H1 (cell line): ENCODE measurements at regions not wholly inside any gene's neighbourhood (a gene's known extent, or its start where the extent isn't known, plus 50 kb on each side); places are given as distances from the start of the nearest gene placed in this dataset.

Source experiments
- CTCF ChIA-PET: fragments of 300-600 bp; sonication (Branson Sonifier 250); formaldehyde crosslinking; loops from one replicate; lab custom pipeline; 2021; ENCODE audit not compliant: partially characterized antibody; lab: Charles Lee
- POLR2A ChIA-PET: fragments of 300-600 bp; sonication (Branson Sonifier 250); formaldehyde crosslinking; loops from one replicate; lab custom pipeline; 2021; ENCODE audit warnings: inconsistent platforms; ENCODE audit not compliant: partially characterized antibody; lab: Charles Lee
- DNase-seq, 2 experiments: peaks; one replicate each; pipeline versions ENCODE4 v3.0.0 to v3.0.0-alpha.2; 2010 to 2022; ENCODE audit warnings: low spot score in 2 of 2, low read depth in 1 of 2, mixed read lengths in 1 of 2
- FAIRE-seq: peaks from 2 replicates; lab custom pipeline; 2011; peaks lifted over from hg19 to GRCh38; lab: Jason Lieb, UNC
- H2AFZ ChIP-seq: 2 replicates; pipeline ENCODE4 v1.8.1; 2012; ENCODE audit warnings: low read length, inconsistent platforms
- H2AK5ac ChIP-seq: 2 replicates; pipeline ENCODE4 v1.6.1; 2013; ENCODE audit warnings: low read depth, low read length
- H2BK120ac ChIP-seq: replicated peaks from 2 replicates; pipeline ENCODE3; 2013; ENCODE audit warnings: low read depth, low read length, inconsistent platforms
- H2BK12ac ChIP-seq: 2 replicates; pipeline ENCODE4 v1.6.1; 2013; ENCODE audit warnings: low read depth, low read length
- H2BK15ac ChIP-seq: 2 replicates; pipeline ENCODE4 v1.6.1; 2013; ENCODE audit warnings: low read length
- H2BK20ac ChIP-seq: 2 replicates; pipeline ENCODE4 v1.6.1; 2013; ENCODE audit warnings: low read length
- H2BK5ac ChIP-seq: 2 replicates; pipeline ENCODE4 v1.6.1; 2013; ENCODE audit warnings: low read depth, low read length
- H3K14ac ChIP-seq: 2 replicates; pipeline ENCODE4 v1.6.1; 2013; ENCODE audit warnings: inconsistent platforms; ENCODE audit not compliant: insufficient read length
- H3K18ac ChIP-seq: 2 replicates; pipeline ENCODE4 v1.6.1; 2013; ENCODE audit warnings: low read length; ENCODE audit errors: extremely low read depth
- H3K23ac ChIP-seq: 2 replicates; pipeline ENCODE4 v1.6.1; 2013; ENCODE audit warnings: inconsistent platforms; ENCODE audit not compliant: insufficient read length
- H3K23me2 ChIP-seq: 2 replicates; pipeline ENCODE4 v1.6.1; 2013; ENCODE audit warnings: low read depth, low read length
- H3K27ac ChIP-seq: 2 replicates; pipeline ENCODE4 v1.6.1; 2011; ENCODE audit warnings: low read depth, low read length, inconsistent platforms
- H3K27me3 ChIP-seq, 4 experiments: replicated peaks in 1 of 4; 1 replicate in 1 of 4; 2 replicates in 3 of 4; pipeline versions ENCODE4 v1.6.1 to v1.8.1; 2011 to 2013; ENCODE audit warnings: low read length in 3 of 4, mild to moderate bottlenecking in 3 of 4, inconsistent platforms in 2 of 4, mixed read lengths in 2 of 4, moderate library complexity in 1 of 4; ENCODE audit not compliant: control insufficient read depth in 3 of 4, insufficient read depth in 3 of 4; ENCODE audit errors: extremely low read depth in 1 of 4
- H3K36me3 ChIP-seq, 4 experiments: 2 replicates each; pipeline versions ENCODE4 v1.6.1 to v1.8.1; 2011 to 2013; ENCODE audit warnings: mild to moderate bottlenecking in 4 of 4, low read length in 3 of 4, moderate library complexity in 2 of 4, control low read depth in 1 of 4, inconsistent platforms in 1 of 4; ENCODE audit not compliant: insufficient read depth in 4 of 4, control insufficient read depth in 2 of 4
- H3K4ac ChIP-seq: replicated peaks from 2 replicates; pipeline ENCODE3; 2013; ENCODE audit warnings: low read length, low read depth, mixed read lengths, inconsistent platforms; ENCODE audit not compliant: insufficient read length
- H3K4me1 ChIP-seq, 4 experiments: replicated peaks in 1 of 4; 1 replicate in 1 of 4; 2 replicates in 3 of 4; pipeline versions ENCODE4 v1.6.1 to v1.8.1; 2011 to 2013; ENCODE audit warnings: low read length in 3 of 4, inconsistent platforms in 2 of 4, mixed read lengths in 1 of 4; ENCODE audit not compliant: insufficient read depth in 4 of 4, control insufficient read depth in 3 of 4
- H3K4me2 ChIP-seq, 2 experiments: 2 replicates each; pipeline versions ENCODE4 v1.6.1 to v1.8.1; 2011 to 2013; ENCODE audit warnings: low read depth in 2 of 2, low read length in 2 of 2, control low read depth in 1 of 2, inconsistent platforms in 1 of 2, mild to moderate bottlenecking in 1 of 2; ENCODE audit not compliant: insufficient read depth in 1 of 2
- H3K4me3 ChIP-seq, 4 experiments: fragments of 200-600, 300-600 bp in 1 of 4; sonication (generic), shearing (Covaris generic), sonication (Bioruptor Twin) in 1 of 4; 2 replicates each; pipeline versions ENCODE4 v1.5.1 to v1.8.1; 2011 to 2016; ENCODE audit warnings: low read length in 4 of 4, low read depth in 3 of 4, control low read depth in 2 of 4, inconsistent platforms in 2 of 4, mild to moderate bottlenecking in 2 of 4, mixed read lengths in 1 of 4, moderate library complexity in 1 of 4; ENCODE audit not compliant: insufficient read depth in 2 of 4; ENCODE audit errors: extremely low read depth in 1 of 4
- H3K56ac ChIP-seq: replicated peaks from 2 replicates; pipeline ENCODE3; 2013; ENCODE audit warnings: low read depth, mild to moderate bottlenecking, mixed read lengths, low read length, inconsistent platforms; ENCODE audit not compliant: insufficient read length
- H3K79me1 ChIP-seq: 2 replicates; pipeline ENCODE4 v1.6.1; 2013; ENCODE audit warnings: low read depth, low read length, control low read depth
- H3K79me2 ChIP-seq, 2 experiments: 2 replicates each; pipeline versions ENCODE4 v1.6.1 to v1.8.1; 2012 to 2013; ENCODE audit warnings: low read length in 2 of 2, mild to moderate bottlenecking in 2 of 2, inconsistent platforms in 1 of 2; ENCODE audit not compliant: insufficient read depth in 2 of 2, control insufficient read depth in 1 of 2
- H3K9ac ChIP-seq, 4 experiments: replicated peaks in 1 of 4; 1 replicate in 1 of 4; 2 replicates in 3 of 4; pipeline versions ENCODE4 v1.6.1 to v1.8.1; 2011 to 2013; ENCODE audit warnings: low read depth in 3 of 4, low read length in 3 of 4, control low read depth in 2 of 4, mild to moderate bottlenecking in 2 of 4, moderate library complexity in 2 of 4, inconsistent platforms in 1 of 4; ENCODE audit errors: extremely low read depth in 1 of 4
- H3K9me3 ChIP-seq, 2 experiments: 2 replicates each; pipeline versions ENCODE4 v1.6.1 to v1.8.1; 2012 to 2013; ENCODE audit warnings: mild to moderate bottlenecking in 2 of 2, moderate library complexity in 2 of 2, control low read depth in 1 of 2, inconsistent platforms in 1 of 2, low read depth in 1 of 2, low read length in 1 of 2, mixed read lengths in 1 of 2; ENCODE audit not compliant: insufficient read depth in 2 of 2
- H4K20me1 ChIP-seq, 2 experiments: replicated peaks in 1 of 2; 2 replicates each; pipeline versions ENCODE3 to v1.8.1; 2011 to 2013; ENCODE audit warnings: inconsistent platforms in 2 of 2, low read length in 2 of 2, mild to moderate bottlenecking in 1 of 2; ENCODE audit not compliant: insufficient read depth in 2 of 2, control insufficient read depth in 1 of 2
- H4K5ac ChIP-seq: 2 replicates; pipeline ENCODE4 v1.6.1; 2013; ENCODE audit warnings: low read length, low read depth, mixed read lengths, inconsistent platforms; ENCODE audit not compliant: insufficient read length
- H4K8ac ChIP-seq: 2 replicates; pipeline ENCODE4 v1.8.0; 2013; ENCODE audit warnings: mild to moderate bottlenecking, moderate library complexity, low read length, inconsistent platforms; ENCODE audit not compliant: insufficient read depth; ENCODE audit errors: extremely low read depth
- H4K91ac ChIP-seq: replicated peaks from 2 replicates; pipeline ENCODE3; 2013; ENCODE audit warnings: low read length, mixed read lengths, inconsistent platforms; ENCODE audit not compliant: insufficient read length
- ASH2L ChIP-seq: fragments of 200-600, 300-600 bp; sonication (generic); IDR thresholded peaks from one replicate; pipeline ENCODE4 v1.7.1; 2017; ENCODE audit warnings: low read length
- BCL11A ChIP-seq, 2 experiments: IDR thresholded peaks; one replicate each; pipeline ENCODE4 v1.6.1; 2011; ENCODE audit warnings: low read depth in 2 of 2, low read length in 2 of 2, mild to moderate bottlenecking in 2 of 2
- BRCA1 ChIP-seq: IDR thresholded peaks from 2 replicates; pipeline ENCODE4 v1.6.1; 2012; ENCODE audit warnings: low read depth, low read length, improper control_type of control experiment
- CEBPB ChIP-seq: IDR thresholded peaks from 2 replicates; pipeline ENCODE4 v1.6.1; 2012; ENCODE audit warnings: low read depth, low read length
- EP300 ChIP-seq, 2 experiments: IDR thresholded peaks; 1 replicate in 1 of 2; 2 replicates in 1 of 2; pipeline ENCODE4 v1.6.1; 2011 to 2012; ENCODE audit warnings: low read depth in 2 of 2, low read length in 2 of 2, mild to moderate bottlenecking in 2 of 2, borderline replicate concordance in 1 of 2, inconsistent platforms in 1 of 2, moderate library complexity in 1 of 2
- GABPA ChIP-seq: IDR thresholded peaks from 2 replicates; pipeline ENCODE4 v1.6.1; 2011; ENCODE audit warnings: mild to moderate bottlenecking, low read length, moderate library complexity, borderline replicate concordance; ENCODE audit not compliant: insufficient read depth
- GTF2F1 ChIP-seq: IDR thresholded peaks from 2 replicates; pipeline ENCODE4 v1.6.1; 2012; ENCODE audit warnings: low read depth, low read length, improper control_type of control experiment, borderline replicate concordance
- KDM4A ChIP-seq: IDR thresholded peaks from one replicate; pipeline ENCODE4 v1.7.1; 2012; ENCODE audit warnings: low read depth, mild to moderate bottlenecking, moderate library complexity, low read length, inconsistent platforms; ENCODE audit not compliant: severe bottlenecking
- NRF1 ChIP-seq: IDR thresholded peaks from 2 replicates; pipeline ENCODE4 v1.6.1; 2011; ENCODE audit warnings: mild to moderate bottlenecking, low read depth, low read length, improper control_type of control experiment
- RXRA ChIP-seq: IDR thresholded peaks from 2 replicates; pipeline ENCODE4 v1.6.1; 2011; ENCODE audit warnings: low read depth, mild to moderate bottlenecking, low read length, moderate library complexity; ENCODE audit not compliant: insufficient read depth
- TCF12 ChIP-seq: IDR thresholded peaks from 2 replicates; pipeline ENCODE4 v1.6.1; 2011; ENCODE audit warnings: low read depth, mild to moderate bottlenecking, low read length
- TEAD4 ChIP-seq: IDR thresholded peaks from 2 replicates; pipeline ENCODE4 v1.6.1; 2012; ENCODE audit warnings: low read depth, low read length, inconsistent platforms, mixed read lengths
- WGBS, 2 experiments: shearing (Covaris generic) in 1 of 2; methylation state at CpG; one replicate each; pipeline versions ENCODE4 v1.1.6 to v1.1.7; 2013 to 2015; ENCODE audit warnings: low lambda C conversion rate in 2 of 2, mixed read lengths in 2 of 2, inconsistent platforms in 1 of 2, low coverage in 1 of 2, missing lambda C conversion rate in 1 of 2; ENCODE audit not compliant: insufficient replicate concordance in 2 of 2, insufficient coverage in 1 of 2, insufficient read length in 1 of 2; ENCODE audit errors: extremely low coverage in 1 of 2, missing lambda C conversion rate in 1 of 2; 5-methylcytosine and 5-hydroxymethylcytosine counted together
- TF ChIP-seq, protein P1 (sequence below), 3 experiments: IDR thresholded peaks; 1 replicate in 2 of 3; 2 replicates in 1 of 3; pipeline versions ENCODE4 v1.5.1 to v1.6.1; 2011; ENCODE audit warnings: low read length in 3 of 3, mild to moderate bottlenecking in 3 of 3, inconsistent platforms in 2 of 3, low read depth in 1 of 3, moderate library complexity in 1 of 3; ENCODE audit not compliant: insufficient read depth in 1 of 3; ENCODE audit errors: control extremely low read depth in 1 of 3

DNA sequence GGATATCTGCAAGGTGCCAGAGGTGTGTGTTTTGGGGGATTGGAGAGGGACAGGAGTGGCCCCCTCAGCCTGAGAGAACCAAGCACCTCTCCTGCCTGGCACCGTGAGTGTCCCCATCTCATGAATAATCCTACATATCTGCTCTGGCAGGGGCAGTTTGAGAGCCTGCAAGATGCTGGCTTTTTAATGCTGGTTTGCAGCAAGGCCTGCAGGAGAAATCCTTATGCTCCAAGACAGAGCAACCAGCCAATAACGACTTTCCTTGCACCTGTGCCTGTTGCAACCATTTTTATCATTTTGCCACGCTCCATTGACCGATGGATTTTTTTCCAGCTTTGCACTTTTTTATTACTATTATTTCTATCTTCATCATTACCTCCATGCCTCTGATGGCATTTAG, 259.4 kb upstream of the SKOR2 start:
- no peak for FAIRE-seq
- no peak overlapping the region for H2AK5ac ChIP-seq
- DNase-seq = peak in 1 of 2 experiments; percentile 17
- no peak overlapping the region for H3K27ac ChIP-seq
- H3K9me3 ChIP-seq = no peaks in the 10 kb centered on the region
- no peak overlapping the region for H3K9ac ChIP-seq
- H2BK12ac ChIP-seq = no peak overlapping the region
- H3K36me3 ChIP-seq = no peaks in the 10 kb centered on the region
- H2AFZ ChIP-seq = no peak overlapping the region
- no peaks in the 10 kb centered on the region for H3K27me3 ChIP-seq
- H3K4me2 ChIP-seq = no peak overlapping the region
- no peak overlapping the region for H4K8ac ChIP-seq
- no peak overlapping the region for H4K5ac ChIP-seq
- H3K23me2 ChIP-seq = no peaks in the 10 kb centered on the region
- no peak overlapping the region for H3K56ac ChIP-seq
- CTCF ChIA-PET = no interaction called here
- no peaks in the 10 kb centered on the region for H4K20me1 ChIP-seq
- no peak overlapping the region for H2BK5ac ChIP-seq
- no peak overlapping the region for H3K4me3 ChIP-seq
- H2BK120ac ChIP-seq = no peak overlapping the region
- H3K23ac ChIP-seq = no peak overlapping the region
- no peak overlapping the region for H3K18ac ChIP-seq
- no peaks in the 10 kb centered on the region for H3K79me2 ChIP-seq
- no peak overlapping the region for H3K14ac ChIP-seq
- POLR2A ChIA-PET = no interaction called here
- no peak overlapping the region for H3K4ac ChIP-seq
- no peaks in the 10 kb centered on the region for H3K79me1 ChIP-seq
- no peak overlapping the region for H2BK20ac ChIP-seq
- H3K4me1 ChIP-seq = peaks cover 0 to 6% (median 2%) of the 10 kb centered on the region in 4 experiments; a peak in 2 of 7 replicates
- H4K91ac ChIP-seq = no peak overlapping the region
- 92% methylated on average over 4 of the region's 4 CpGs; no CpG with 5 or more reads in 1 of the 2 experiments for WGBS, 2 experiments
- no peak overlapping the region for H2BK15ac ChIP-seq
- TF ChIP-seq, protein P1, sequence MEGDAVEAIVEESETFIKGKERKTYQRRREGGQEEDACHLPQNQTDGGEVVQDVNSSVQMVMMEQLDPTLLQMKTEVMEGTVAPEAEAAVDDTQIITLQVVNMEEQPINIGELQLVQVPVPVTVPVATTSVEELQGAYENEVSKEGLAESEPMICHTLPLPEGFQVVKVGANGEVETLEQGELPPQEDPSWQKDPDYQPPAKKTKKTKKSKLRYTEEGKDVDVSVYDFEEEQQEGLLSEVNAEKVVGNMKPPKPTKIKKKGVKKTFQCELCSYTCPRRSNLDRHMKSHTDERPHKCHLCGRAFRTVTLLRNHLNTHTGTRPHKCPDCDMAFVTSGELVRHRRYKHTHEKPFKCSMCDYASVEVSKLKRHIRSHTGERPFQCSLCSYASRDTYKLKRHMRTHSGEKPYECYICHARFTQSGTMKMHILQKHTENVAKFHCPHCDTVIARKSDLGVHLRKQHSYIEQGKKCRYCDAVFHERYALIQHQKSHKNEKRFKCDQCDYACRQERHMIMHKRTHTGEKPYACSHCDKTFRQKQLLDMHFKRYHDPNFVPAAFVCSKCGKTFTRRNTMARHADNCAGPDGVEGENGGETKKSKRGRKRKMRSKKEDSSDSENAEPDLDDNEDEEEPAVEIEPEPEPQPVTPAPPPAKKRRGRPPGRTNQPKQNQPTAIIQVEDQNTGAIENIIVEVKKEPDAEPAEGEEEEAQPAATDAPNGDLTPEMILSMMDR (IDR thresholded peaks at IDR 0.05; ENCODE audit: control extremely low read depth in 1 of 3, insufficient read depth in 1 of 3, low read depth in 1 of 3, low read length in 3 of 3) = no peak
- TF ChIP-seq KDM4A (no peak), TCF12 (no peak), TEAD4 (no peak), GABPA (no peak), NRF1 (no peak), EP300 (IDR thresholded peaks at IDR 0.05; ENCODE audit: borderline replicate concordance in 1 of 2, low read depth in 2 of 2, low read length in 2 of 2) (no peak), BRCA1 (no peak), BCL11A (IDR thresholded peaks at IDR 0.05; ENCODE audit: low read depth in 2 of 2, low read length in 2 of 2) (no peak), GTF2F1 (no peak), ASH2L (no peak), CEBPB (no peak), RXRA (no peak)
